HepG2 (cell line): ENCODE measurements at regions not wholly inside any gene's neighbourhood (a gene's known extent, or its start where the extent isn't known, plus 50 kb on each side); places are given as distances from the start of the nearest gene placed in this dataset.

Experiments used
- ARNT ChIP-seq: fragments of 450-650 bp; IDR thresholded peaks from 2 replicates; pipeline ENCODE4 v1.6.1; 2017
- DR1 ChIP-seq: sonication (generic); formaldehyde crosslinking; IDR thresholded peaks from 2 replicates; pipeline ENCODE4 v1.8.0; 2021; ENCODE audit warnings: mild to moderate bottlenecking, missing genetic modification reagents, inconsistent platforms
- HDAC2 ChIP-seq: sonication (generic); formaldehyde crosslinking; IDR thresholded peaks from 2 replicates; pipeline ENCODE4 v1.4.0; 2020; ENCODE audit warnings: missing genetic modification reagents
- TEAD2 ChIP-seq: sonication (generic); formaldehyde crosslinking; IDR thresholded peaks from 2 replicates; pipeline ENCODE4 v1.9.0; 2021; ENCODE audit warnings: missing genetic modification reagents
- ZNF264 ChIP-seq: sonication (generic); formaldehyde crosslinking; IDR thresholded peaks from 2 replicates; pipeline ENCODE4 v1.4.0; 2020; ENCODE audit warnings: missing genetic modification reagents
- ZNF446 ChIP-seq: sonication (generic); formaldehyde crosslinking; IDR thresholded peaks from 2 replicates; pipeline ENCODE4 v1.5.0; 2020; ENCODE audit warnings: mild to moderate bottlenecking, missing genetic modification reagents
- ZNF468 ChIP-seq: sonication (generic); formaldehyde crosslinking; IDR thresholded peaks from 2 replicates; pipeline ENCODE4 v1.8.0; 2022; ENCODE audit warnings: mild to moderate bottlenecking, moderate library complexity, missing genetic modification reagents
- ZNF674 ChIP-seq: sonication (generic); formaldehyde crosslinking; IDR thresholded peaks from 2 replicates; pipeline ENCODE4 v1.5.0; 2020; ENCODE audit warnings: low read depth, mild to moderate bottlenecking, missing genetic modification reagents
- TF ChIP-seq, protein P1 (sequence below): sonication (generic); formaldehyde crosslinking; IDR thresholded peaks from 2 replicates; pipeline ENCODE4 v1.5.0; 2020; ENCODE audit warnings: mild to moderate bottlenecking, missing genetic modification reagents, borderline replicate concordance
- TF ChIP-seq, protein P2 (sequence below): sonication (generic); formaldehyde crosslinking; IDR thresholded peaks from 2 replicates; pipeline ENCODE4 v1.4.0; 2020; ENCODE audit warnings: mild to moderate bottlenecking, missing genetic modification reagents
- TF ChIP-seq, protein P3 (sequence below): sonication (generic); formaldehyde crosslinking; IDR thresholded peaks from 2 replicates; pipeline ENCODE4 v1.5.1; 2020; ENCODE audit warnings: mild to moderate bottlenecking, missing genetic modification reagents, moderate library complexity
- TF ChIP-seq, protein P4 (sequence below), 2 experiments: sonication (generic) in 1 of 2; formaldehyde crosslinking in 1 of 2; IDR thresholded peaks; 2 replicates each; pipeline versions ENCODE4 v1.6.1 to v1.9.0; 2014 to 2022; ENCODE audit warnings: antibody characterized with exemption in 1 of 2, borderline replicate concordance in 1 of 2, inconsistent platforms in 1 of 2, low read depth in 1 of 2, missing genetic modification reagents in 1 of 2

DNA sequence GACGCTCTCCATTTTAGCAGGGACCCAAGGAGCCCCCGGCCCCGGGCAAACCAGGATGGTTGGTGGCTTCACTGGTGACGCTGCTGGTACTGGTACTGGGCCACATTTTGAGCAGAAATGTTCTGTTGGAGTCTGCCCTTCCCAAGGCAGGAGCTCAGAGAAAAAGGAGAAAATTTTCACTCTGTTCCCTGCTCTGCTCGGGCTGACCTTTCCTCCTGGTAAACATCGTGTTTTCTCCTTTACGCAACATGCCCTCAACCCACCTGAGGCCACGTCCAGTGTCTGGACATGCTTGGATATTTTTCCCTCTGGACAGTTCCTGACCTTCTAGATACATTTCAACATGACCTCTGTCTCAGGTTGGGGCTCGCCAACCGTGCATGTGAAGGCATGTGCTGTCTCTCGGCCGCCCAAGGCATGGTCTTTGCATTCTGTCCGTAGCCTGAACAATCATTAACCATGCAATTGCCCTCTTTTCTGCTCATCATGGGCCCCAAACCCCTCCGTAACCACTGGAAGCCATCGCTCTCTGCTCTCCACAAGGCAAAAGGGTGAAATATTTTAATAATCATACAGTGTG is 115.2 kb upstream of the PEG3 start (continued):
- TF ChIP-seq, protein P1, sequence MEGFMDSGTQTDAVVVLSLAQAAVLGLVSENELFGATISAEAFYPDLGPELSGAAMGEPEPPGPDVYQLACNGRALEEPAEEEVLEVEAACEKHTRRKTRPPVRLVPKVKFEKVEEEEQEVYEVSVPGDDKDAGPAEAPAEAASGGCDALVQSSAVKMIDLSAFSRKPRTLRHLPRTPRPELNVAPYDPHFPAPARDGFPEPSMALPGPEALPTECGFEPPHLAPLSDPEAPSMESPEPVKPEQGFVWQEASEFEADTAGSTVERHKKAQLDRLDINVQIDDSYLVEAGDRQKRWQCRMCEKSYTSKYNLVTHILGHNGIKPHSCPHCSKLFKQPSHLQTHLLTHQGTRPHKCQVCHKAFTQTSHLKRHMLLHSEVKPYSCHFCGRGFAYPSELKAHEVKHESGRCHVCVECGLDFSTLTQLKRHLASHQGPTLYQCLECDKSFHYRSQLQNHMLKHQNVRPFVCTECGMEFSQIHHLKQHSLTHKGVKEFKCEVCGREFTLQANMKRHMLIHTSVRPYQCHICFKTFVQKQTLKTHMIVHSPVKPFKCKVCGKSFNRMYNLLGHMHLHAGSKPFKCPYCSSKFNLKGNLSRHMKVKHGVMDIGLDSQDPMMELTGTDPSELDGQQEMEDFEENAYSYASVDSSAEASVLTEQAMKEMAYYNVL (CRISPR knock-in tag): peak; percentile 98
- TF ChIP-seq DR1 (CRISPR knock-in tag): no peak
- TF ChIP-seq ZNF468 (CRISPR knock-in tag): no peak
- peak; percentile 99 for TF ChIP-seq HDAC2 (CRISPR knock-in tag)
- no peak for TF ChIP-seq ZNF674 (CRISPR knock-in tag)
- no peak for TF ChIP-seq ZNF446
- TF ChIP-seq ARNT: no peak
- no peak for TF ChIP-seq TEAD2
- TF ChIP-seq ZNF264 (CRISPR knock-in tag): peak; percentile 96
- TF ChIP-seq, protein P2, sequence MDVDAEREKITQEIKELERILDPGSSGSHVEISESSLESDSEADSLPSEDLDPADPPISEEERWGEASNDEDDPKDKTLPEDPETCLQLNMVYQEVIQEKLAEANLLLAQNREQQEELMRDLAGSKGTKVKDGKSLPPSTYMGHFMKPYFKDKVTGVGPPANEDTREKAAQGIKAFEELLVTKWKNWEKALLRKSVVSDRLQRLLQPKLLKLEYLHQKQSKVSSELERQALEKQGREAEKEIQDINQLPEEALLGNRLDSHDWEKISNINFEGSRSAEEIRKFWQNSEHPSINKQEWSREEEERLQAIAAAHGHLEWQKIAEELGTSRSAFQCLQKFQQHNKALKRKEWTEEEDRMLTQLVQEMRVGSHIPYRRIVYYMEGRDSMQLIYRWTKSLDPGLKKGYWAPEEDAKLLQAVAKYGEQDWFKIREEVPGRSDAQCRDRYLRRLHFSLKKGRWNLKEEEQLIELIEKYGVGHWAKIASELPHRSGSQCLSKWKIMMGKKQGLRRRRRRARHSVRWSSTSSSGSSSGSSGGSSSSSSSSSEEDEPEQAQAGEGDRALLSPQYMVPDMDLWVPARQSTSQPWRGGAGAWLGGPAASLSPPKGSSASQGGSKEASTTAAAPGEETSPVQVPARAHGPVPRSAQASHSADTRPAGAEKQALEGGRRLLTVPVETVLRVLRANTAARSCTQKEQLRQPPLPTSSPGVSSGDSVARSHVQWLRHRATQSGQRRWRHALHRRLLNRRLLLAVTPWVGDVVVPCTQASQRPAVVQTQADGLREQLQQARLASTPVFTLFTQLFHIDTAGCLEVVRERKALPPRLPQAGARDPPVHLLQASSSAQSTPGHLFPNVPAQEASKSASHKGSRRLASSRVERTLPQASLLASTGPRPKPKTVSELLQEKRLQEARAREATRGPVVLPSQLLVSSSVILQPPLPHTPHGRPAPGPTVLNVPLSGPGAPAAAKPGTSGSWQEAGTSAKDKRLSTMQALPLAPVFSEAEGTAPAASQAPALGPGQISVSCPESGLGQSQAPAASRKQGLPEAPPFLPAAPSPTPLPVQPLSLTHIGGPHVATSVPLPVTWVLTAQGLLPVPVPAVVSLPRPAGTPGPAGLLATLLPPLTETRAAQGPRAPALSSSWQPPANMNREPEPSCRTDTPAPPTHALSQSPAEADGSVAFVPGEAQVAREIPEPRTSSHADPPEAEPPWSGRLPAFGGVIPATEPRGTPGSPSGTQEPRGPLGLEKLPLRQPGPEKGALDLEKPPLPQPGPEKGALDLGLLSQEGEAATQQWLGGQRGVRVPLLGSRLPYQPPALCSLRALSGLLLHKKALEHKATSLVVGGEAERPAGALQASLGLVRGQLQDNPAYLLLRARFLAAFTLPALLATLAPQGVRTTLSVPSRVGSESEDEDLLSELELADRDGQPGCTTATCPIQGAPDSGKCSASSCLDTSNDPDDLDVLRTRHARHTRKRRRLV (CRISPR knock-in tag): peak; percentile 78
- TF ChIP-seq, protein P3, sequence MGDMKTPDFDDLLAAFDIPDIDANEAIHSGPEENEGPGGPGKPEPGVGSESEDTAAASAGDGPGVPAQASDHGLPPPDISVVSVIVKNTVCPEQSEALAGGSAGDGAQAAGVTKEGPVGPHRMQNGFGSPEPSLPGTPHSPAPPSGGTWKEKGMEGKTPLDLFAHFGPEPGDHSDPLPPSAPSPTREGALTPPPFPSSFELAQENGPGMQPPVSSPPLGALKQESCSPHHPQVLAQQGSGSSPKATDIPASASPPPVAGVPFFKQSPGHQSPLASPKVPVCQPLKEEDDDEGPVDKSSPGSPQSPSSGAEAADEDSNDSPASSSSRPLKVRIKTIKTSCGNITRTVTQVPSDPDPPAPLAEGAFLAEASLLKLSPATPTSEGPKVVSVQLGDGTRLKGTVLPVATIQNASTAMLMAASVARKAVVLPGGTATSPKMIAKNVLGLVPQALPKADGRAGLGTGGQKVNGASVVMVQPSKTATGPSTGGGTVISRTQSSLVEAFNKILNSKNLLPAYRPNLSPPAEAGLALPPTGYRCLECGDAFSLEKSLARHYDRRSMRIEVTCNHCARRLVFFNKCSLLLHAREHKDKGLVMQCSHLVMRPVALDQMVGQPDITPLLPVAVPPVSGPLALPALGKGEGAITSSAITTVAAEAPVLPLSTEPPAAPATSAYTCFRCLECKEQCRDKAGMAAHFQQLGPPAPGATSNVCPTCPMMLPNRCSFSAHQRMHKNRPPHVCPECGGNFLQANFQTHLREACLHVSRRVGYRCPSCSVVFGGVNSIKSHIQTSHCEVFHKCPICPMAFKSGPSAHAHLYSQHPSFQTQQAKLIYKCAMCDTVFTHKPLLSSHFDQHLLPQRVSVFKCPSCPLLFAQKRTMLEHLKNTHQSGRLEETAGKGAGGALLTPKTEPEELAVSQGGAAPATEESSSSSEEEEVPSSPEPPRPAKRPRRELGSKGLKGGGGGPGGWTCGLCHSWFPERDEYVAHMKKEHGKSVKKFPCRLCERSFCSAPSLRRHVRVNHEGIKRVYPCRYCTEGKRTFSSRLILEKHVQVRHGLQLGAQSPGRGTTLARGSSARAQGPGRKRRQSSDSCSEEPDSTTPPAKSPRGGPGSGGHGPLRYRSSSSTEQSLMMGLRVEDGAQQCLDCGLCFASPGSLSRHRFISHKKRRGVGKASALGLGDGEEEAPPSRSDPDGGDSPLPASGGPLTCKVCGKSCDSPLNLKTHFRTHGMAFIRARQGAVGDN (CRISPR knock-in tag): peak; percentile 92
- TF ChIP-seq, protein P4, sequence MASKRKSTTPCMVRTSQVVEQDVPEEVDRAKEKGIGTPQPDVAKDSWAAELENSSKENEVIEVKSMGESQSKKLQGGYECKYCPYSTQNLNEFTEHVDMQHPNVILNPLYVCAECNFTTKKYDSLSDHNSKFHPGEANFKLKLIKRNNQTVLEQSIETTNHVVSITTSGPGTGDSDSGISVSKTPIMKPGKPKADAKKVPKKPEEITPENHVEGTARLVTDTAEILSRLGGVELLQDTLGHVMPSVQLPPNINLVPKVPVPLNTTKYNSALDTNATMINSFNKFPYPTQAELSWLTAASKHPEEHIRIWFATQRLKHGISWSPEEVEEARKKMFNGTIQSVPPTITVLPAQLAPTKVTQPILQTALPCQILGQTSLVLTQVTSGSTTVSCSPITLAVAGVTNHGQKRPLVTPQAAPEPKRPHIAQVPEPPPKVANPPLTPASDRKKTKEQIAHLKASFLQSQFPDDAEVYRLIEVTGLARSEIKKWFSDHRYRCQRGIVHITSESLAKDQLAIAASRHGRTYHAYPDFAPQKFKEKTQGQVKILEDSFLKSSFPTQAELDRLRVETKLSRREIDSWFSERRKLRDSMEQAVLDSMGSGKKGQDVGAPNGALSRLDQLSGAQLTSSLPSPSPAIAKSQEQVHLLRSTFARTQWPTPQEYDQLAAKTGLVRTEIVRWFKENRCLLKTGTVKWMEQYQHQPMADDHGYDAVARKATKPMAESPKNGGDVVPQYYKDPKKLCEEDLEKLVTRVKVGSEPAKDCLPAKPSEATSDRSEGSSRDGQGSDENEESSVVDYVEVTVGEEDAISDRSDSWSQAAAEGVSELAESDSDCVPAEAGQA (IDR thresholded peaks at IDR 0.05; ENCODE audit: low read depth): peak; percentile 82; the same call in 1 of the 2 replicates
- TF ChIP-seq, protein P4 (CRISPR knock-in tag; IDR thresholded peaks at IDR 0.05; ENCODE audit: borderline replicate concordance): peak; percentile 71; the same call in 1 of the 2 replicates
